Keratinocyte (primary cell): ENCODE measurements at regions not wholly inside any gene's neighbourhood (a gene's known extent, or its start where the extent isn't known, plus 50 kb on each side); places are given as distances from the start of the nearest gene placed in this dataset.

Source experiments
- DNase-seq: peaks from one replicate; pipeline ENCODE4 v3.0.0-alpha.2; 2011; ENCODE audit warnings: low read depth, missing footprints, low spot score
- FAIRE-seq: peaks from 2 replicates; lab custom pipeline; 2011; peaks lifted over from hg19 to GRCh38; lab: Jason Lieb, UNC
- H2AFZ ChIP-seq: 2 replicates; pipeline ENCODE4 v1.6.0; 2012; ENCODE audit warnings: low read length, control low read depth, inconsistent platforms; ENCODE audit not compliant: control insufficient read depth
- H3K27ac ChIP-seq: 2 replicates; pipeline ENCODE4 v1.5.1; 2011; ENCODE audit warnings: low read length; ENCODE audit not compliant: control insufficient read depth, insufficient read depth
- H3K27me3 ChIP-seq: 3 replicates; pipeline ENCODE4 v1.6.0; 2011; ENCODE audit warnings: low read length; ENCODE audit not compliant: control insufficient read depth, insufficient read depth; ENCODE audit errors: extremely low read depth
- H3K36me3 ChIP-seq, 2 experiments: 2 replicates in 1 of 2; 3 replicates in 1 of 2; pipeline ENCODE4 v1.5.1; 2011; ENCODE audit warnings: low read length in 2 of 2, mild to moderate bottlenecking in 1 of 2; ENCODE audit not compliant: control insufficient read depth in 2 of 2, insufficient read depth in 2 of 2; ENCODE audit errors: extremely low read depth in 1 of 2
- H3K4me1 ChIP-seq: 3 replicates; pipeline ENCODE4 v1.5.1; 2011; ENCODE audit warnings: low read length; ENCODE audit not compliant: control insufficient read depth, insufficient read depth; ENCODE audit errors: extremely low read depth
- H3K4me2 ChIP-seq: 3 replicates; pipeline ENCODE4 v1.6.0; 2011; ENCODE audit warnings: low read depth, low read length; ENCODE audit not compliant: control insufficient read depth, insufficient read depth; ENCODE audit errors: extremely low read depth
- H3K4me3 ChIP-seq, 3 experiments: fragments of 200-600 bp in 1 of 3; sonication (generic) in 1 of 3; 2 replicates in 2 of 3; 3 replicates in 1 of 3; pipeline ENCODE4 v1.5.1; 2011 to 2016; ENCODE audit warnings: low read length in 3 of 3, mild to moderate bottlenecking in 3 of 3, control low read depth in 2 of 3, inconsistent platforms in 1 of 3, low read depth in 1 of 3, mixed read lengths in 1 of 3, mixed run types in 1 of 3, moderate library complexity in 1 of 3; ENCODE audit not compliant: control insufficient read depth in 2 of 3, insufficient read depth in 2 of 3; ENCODE audit errors: extremely low read depth in 1 of 3
- H3K79me2 ChIP-seq: 2 replicates; pipeline ENCODE4 v1.6.0; 2012; ENCODE audit warnings: low read length; ENCODE audit not compliant: control insufficient read depth, insufficient read depth
- H3K9ac ChIP-seq: 3 replicates; pipeline ENCODE4 v1.6.0; 2011; ENCODE audit warnings: low read length; ENCODE audit not compliant: control insufficient read depth, insufficient read depth; ENCODE audit errors: extremely low read depth
- H3K9me1 ChIP-seq: 3 replicates; pipeline ENCODE4 v1.6.0; 2011; ENCODE audit warnings: low read length; ENCODE audit not compliant: control insufficient read depth, insufficient read depth; ENCODE audit errors: extremely low read depth
- H3K9me3 ChIP-seq: 2 replicates; pipeline ENCODE4 v1.5.1; 2012; ENCODE audit warnings: low read depth, low read length; ENCODE audit not compliant: control insufficient read depth
- H4K20me1 ChIP-seq: 3 replicates; pipeline ENCODE4 v1.6.0; 2011; ENCODE audit warnings: low read length; ENCODE audit not compliant: control insufficient read depth, insufficient read depth; ENCODE audit errors: extremely low read depth
- CTCF ChIP-seq, 3 experiments: IDR thresholded peaks in 1 of 3; conservative IDR thresholded peaks in 1 of 3; optimal IDR thresholded peaks in 1 of 3; 2 replicates in 2 of 3; 3 replicates in 1 of 3; pipeline versions ENCODE3 to v1.5.1; 2011; ENCODE audit warnings: low read length in 3 of 3, mild to moderate bottlenecking in 3 of 3, moderate library complexity in 2 of 3, control low read depth in 1 of 3, inconsistent platforms in 1 of 3; ENCODE audit not compliant: insufficient read depth in 2 of 3; ENCODE audit errors: extremely low read depth in 1 of 3
- EZH2 ChIP-seq: IDR thresholded peaks from one replicate; pipeline ENCODE4 v1.6.1; 2012; ENCODE audit warnings: inconsistent platforms, mild to moderate bottlenecking, low read length, moderate library complexity
- dilution Hi-C: fragments of 300-500 bp; cut with MboI; formaldehyde crosslinking; loops from one replicate; pipeline ENCODE4 v1.7.0; 2020; ENCODE audit warnings: low sequenced_read_pairs; ENCODE audit not compliant: extremely low pct_ligation_motif_present

- Histone ChIP-seq H3K27me3 (no peaks in the 10 kb centered on the region), H3K9me1 (no peaks in the 10 kb centered on the region), H3K27ac (peak overlapping the region; percentile 96), H3K9me3 (no peaks in the 10 kb centered on the region), H2AFZ (peak overlapping the region; percentile 95), H3K9ac (peak overlapping the region; percentile 96), H3K36me3 (no peaks in the 10 kb centered on the region), H4K20me1 (no peaks in the 10 kb centered on the region), H3K4me3 (peak overlapping the region; percentile 55 to 100 (median 95)), H3K79me2 (peaks cover 3% of the 10 kb centered on the region), H3K4me1 (peaks cover 4% of the 10 kb centered on the region), H3K4me2 (peak overlapping the region; percentile 94)
- TF ChIP-seq EZH2 = no peak
- dilution Hi-C loops = no loop called here
- no peak for DNase-seq
- no peak for FAIRE-seq
These were observed 61.9 kb upstream of the IRF2 start for GRCh38 chr4:184536065-184536880.

GRCh38 chr4:184534511-184535391 is 60.4 kb upstream of the IRF2 start:
- Histone ChIP-seq H3K27me3 (no peaks in the 10 kb centered on the region), H3K9me3 (no peaks in the 10 kb centered on the region), H2AFZ (peak overlapping the region; percentile 2), H3K9ac (no peak overlapping the region), H3K27ac (no peak overlapping the region), H4K20me1 (no peaks in the 10 kb centered on the region), H3K9me1 (no peaks in the 10 kb centered on the region), H3K4me3 (no peak overlapping the region), H3K4me1 (peaks cover 4% of the 10 kb centered on the region), H3K36me3 (no peaks in the 10 kb centered on the region), H3K79me2 (peaks cover 3% of the 10 kb centered on the region), H3K4me2 (no peak overlapping the region)
- TF ChIP-seq CTCF (optimal IDR thresholded peaks at IDR 0.05 in 1 of 3, IDR thresholded peaks at IDR 0.05 in 1 of 3, conservative IDR thresholded peaks at IDR 0.05 in 1 of 3; ENCODE audit: extremely low read depth in 1 of 3, insufficient read depth in 2 of 3, low read length in 3 of 3) (no peak), EZH2 (no peak)
- dilution Hi-C loops = no loop called here
- FAIRE-seq (peak; percentile 51), DNase-seq (no peak)
